T1000 (cell line): ENCODE measurements at regions not wholly inside any gene's neighbourhood (a gene's known extent, or its start where the extent isn't known, plus 50 kb on each side); places are given as distances from the start of the nearest gene placed in this dataset.
"Not testable (repeated sequence)": the region's sequence is repeated elsewhere in the genome, so short reads cannot be mapped to it uniquely, and the experiment has no call there.

Source experiments
- DNase-seq: peaks from one replicate; lab custom pipeline; 2025; ENCODE audit warnings: mixed read lengths; lab: John Stamatoyannopoulos, UW

- no peak for DNase-seq
These were observed 426.7 kb upstream of the SMIM21 start for GRCh38 chr18:75854174-75854573.

- no peak for DNase-seq
These were observed 418.8 kb upstream of the SMIM21 start for GRCh38 chr18:75846321-75846720.

GRCh38 chr18:75845413-75845812 is 417.9 kb upstream of the SMIM21 start:
- DNase-seq, result no peak

GRCh38 chr18:75844146-75844545 is 416.6 kb upstream of the SMIM21 start:
- DNase-seq, result no peak

- DNase-seq, result no peak
These were observed 412.6 kb upstream of the SMIM21 start for GRCh38 chr18:75840131-75840530.

GRCh38 chr18:75839686-75840085 is 412.2 kb upstream of the SMIM21 start:
- not testable (repeated sequence) for DNase-seq

- no peak for DNase-seq
These were observed 411.5 kb upstream of the SMIM21 start for GRCh38 chr18:75839041-75839440.

- no peak for DNase-seq
These were observed 409.8 kb upstream of the SMIM21 start for GRCh38 chr18:75837316-75837715.

GRCh38 chr18:75836516-75836915 is 409.0 kb upstream of the SMIM21 start:
- no peak for DNase-seq

- DNase-seq, result no peak
These were observed 404.5 kb upstream of the SMIM21 start for GRCh38 chr18:75831960-75832359.

- no peak for DNase-seq
These were observed 403.3 kb upstream of the SMIM21 start for GRCh38 chr18:75830828-75831227.

- DNase-seq, result no peak
These were observed 401.6 kb upstream of the SMIM21 start for GRCh38 chr18:75829091-75829490.

GRCh38 chr18:75828379-75828778 is 400.9 kb upstream of the SMIM21 start:
- DNase-seq, result no peak

- no peak for DNase-seq
These were observed 400.3 kb upstream of the SMIM21 start for GRCh38 chr18:75827751-75828287.

GRCh38 chr18:75824661-75825060 is 397.2 kb upstream of the SMIM21 start:
- no peak for DNase-seq

GRCh38 chr18:75823471-75823870 is 396.0 kb upstream of the SMIM21 start:
- DNase-seq, result no peak

- DNase-seq, result no peak
These were observed 390.9 kb upstream of the SMIM21 start for GRCh38 chr18:75818383-75818782.

GRCh38 chr18:75815767-75816166 is 388.3 kb upstream of the SMIM21 start:
- no peak for DNase-seq

GRCh38 chr18:75812761-75813160 is 385.3 kb upstream of the SMIM21 start:
- no peak for DNase-seq

- no peak for DNase-seq
These were observed 383.6 kb upstream of the SMIM21 start for GRCh38 chr18:75810961-75811551.

- no peak for DNase-seq
These were observed 383.0 kb upstream of the SMIM21 start for GRCh38 chr18:75810516-75810915.

- no peak for DNase-seq
These were observed 382.4 kb upstream of the SMIM21 start for GRCh38 chr18:75809926-75810255.

GRCh38 chr18:75809151-75809925 is 381.8 kb upstream of the SMIM21 start:
- DNase-seq, result no peak

- no peak for DNase-seq
These were observed 377.8 kb upstream of the SMIM21 start for GRCh38 chr18:75805265-75805664.
